ENCODE measurements at regions not wholly inside any gene's neighbourhood (a gene's known extent, or its start where the extent isn't known, plus 50 kb on each side); places are given as distances from the start of the nearest gene placed in this dataset.

GRCh38 chr13:27847669-27848068 is 55.4 kb downstream of the GSX1 start:
- no peak for DNase-seq (ENCODE audit: low read depth)

GRCh38 chr13:27851096-27851850 is 59.0 kb downstream of the GSX1 start:
- DNase-seq (ENCODE audit: low read depth), result no peak

GRCh38 chr13:27852491-27852890 is 60.2 kb downstream of the GSX1 start:
- no peak for DNase-seq (ENCODE audit: low read depth)

GRCh38 chr13:27853335-27853734 is 61.1 kb downstream of the GSX1 start:
- DNase-seq (ENCODE audit: low read depth), result no peak

- no peak for DNase-seq (ENCODE audit: low read depth)
Observed at GRCh38 chr13:27853861-27854260, 61.6 kb downstream of the GSX1 start.

- no peak for DNase-seq (ENCODE audit: low read depth)
Observed at GRCh38 chr13:27854606-27855005, 62.3 kb downstream of the GSX1 start.

GRCh38 chr13:27855381-27855780 is 63.1 kb downstream of the GSX1 start:
- no peak for DNase-seq (ENCODE audit: low read depth)

- DNase-seq (ENCODE audit: low read depth), result peak; percentile 5
Observed at GRCh38 chr13:27857282-27857681, 62.5 kb upstream of the PDX1 start.

GRCh38 chr13:27858046-27858445 is 61.8 kb upstream of the PDX1 start:
- DNase-seq (ENCODE audit: low read depth), result no peak

- no peak for DNase-seq (ENCODE audit: low read depth)
Observed at GRCh38 chr13:27860743-27861142, 59.1 kb upstream of the PDX1 start.

GRCh38 chr13:27861165-27861564 is 58.6 kb upstream of the PDX1 start:
- no peak for DNase-seq (ENCODE audit: low read depth)

GRCh38 chr13:27868641-27869435 is 51.0 kb upstream of the PDX1 start:
- no peak for DNase-seq (ENCODE audit: low read depth)

GRCh38 chr13:27869436-27870095 is 50.2 kb upstream of the PDX1 start:
- no peak for DNase-seq (ENCODE audit: low read depth)

Measured in HT1080 (cell line).